Large intestine (tissue), 3 donors: ENCODE measurements at regions not wholly inside any gene's neighbourhood (a gene's known extent, or its start where the extent isn't known, plus 50 kb on each side); places are given as distances from the start of the nearest gene placed in this dataset.
"Not testable (repeated sequence)": the region's sequence is repeated elsewhere in the genome, so short reads cannot be mapped to it uniquely, and the experiment has no call there.

Experiments used
- DNase-seq, 2 donors: peaks; one replicate each; pipeline versions ENCODE4 v3.0.0 to v3.0.0-alpha.2; 2013
- H3K27ac ChIP-seq: one replicate; pipeline ENCODE4 v1.5.1; 2013; ENCODE audit warnings: low read length
- H3K27me3 ChIP-seq: 2 replicates; pipeline ENCODE4 v1.6.1; 2013; ENCODE audit warnings: low read length; ENCODE audit not compliant: control insufficient read depth, insufficient read depth
- H3K36me3 ChIP-seq: 2 replicates; pipeline ENCODE4 v1.6.1; 2013; ENCODE audit warnings: low read length; ENCODE audit not compliant: control insufficient read depth, insufficient read depth
- H3K4me1 ChIP-seq: one replicate; pipeline ENCODE4 v1.6.1; 2013; ENCODE audit warnings: low read length; ENCODE audit not compliant: control insufficient read depth, insufficient read depth
- H3K4me3 ChIP-seq: one replicate; pipeline ENCODE4 v1.5.1; 2013; ENCODE audit warnings: low read length
- H3K9me3 ChIP-seq: one replicate; pipeline ENCODE4 v1.6.1; 2013; ENCODE audit warnings: mild to moderate bottlenecking, low read depth, low read length, moderate library complexity; ENCODE audit not compliant: control insufficient read depth
- WGBS: methylation state at CpG from one replicate; pipeline ENCODE4 v1.1.5; 2013; ENCODE audit warnings: low lambda C conversion rate; ENCODE audit not compliant: insufficient coverage; 5-methylcytosine and 5-hydroxymethylcytosine counted together

DNA sequence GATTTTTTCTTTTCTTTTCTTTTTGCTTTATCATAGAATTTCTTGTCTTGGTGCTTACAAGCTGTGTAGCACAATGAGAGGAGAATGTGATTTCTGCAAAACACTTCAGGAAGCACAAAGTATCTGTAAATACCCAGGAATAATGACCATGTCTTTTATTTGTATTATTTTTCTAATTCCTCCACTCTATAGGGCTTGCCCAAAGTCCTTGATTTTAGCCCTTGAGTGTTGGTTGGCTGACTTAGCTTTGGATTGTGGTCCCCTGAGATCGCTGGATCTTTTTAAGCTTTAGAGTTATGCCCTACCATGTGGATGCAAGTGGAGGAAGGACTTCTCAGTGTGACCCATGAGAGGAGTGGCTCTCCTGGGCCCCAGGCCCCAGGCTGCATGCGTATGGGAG lies 52.2 kb downstream of the HOXC4 start:
- DNase-seq, H3K9me3 ChIP-seq, H3K4me1 ChIP-seq, H3K4me3 ChIP-seq, H3K36me3 ChIP-seq, H3K27ac ChIP-seq: not testable (repeated sequence)
- peaks cover 20% of the 10 kb centered on the region for H3K27me3 ChIP-seq
- no CpG with 5 or more reads among the region's 2 CpGs for WGBS

DNA sequence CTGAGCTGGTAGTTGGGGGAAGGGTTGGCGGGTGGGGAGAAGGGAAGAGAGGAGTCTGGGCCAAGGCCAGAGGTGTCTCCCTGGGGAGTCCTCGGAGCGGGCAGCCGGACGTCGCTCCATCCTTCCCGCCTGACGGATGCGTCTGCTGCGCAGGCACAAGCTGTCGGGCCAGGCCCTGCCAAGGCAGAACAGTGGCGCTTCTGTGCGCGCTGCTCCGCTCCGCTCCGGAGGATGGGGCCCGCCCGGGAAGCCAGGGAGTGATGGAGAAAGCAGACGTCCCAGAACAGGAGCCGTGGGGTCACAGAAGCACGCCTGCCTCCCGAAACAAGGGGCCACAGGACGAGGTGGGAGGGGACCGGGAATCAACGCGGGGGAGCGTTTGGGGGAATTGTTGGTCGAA lies 52.6 kb downstream of the HOXC4 start:
- not testable (repeated sequence) for H3K36me3 ChIP-seq, H3K4me1 ChIP-seq, H3K9me3 ChIP-seq, H3K4me3 ChIP-seq, DNase-seq, H3K27ac ChIP-seq
- WGBS, result no CpG with 5 or more reads among the region's 29 CpGs
- peaks cover 20% of the 10 kb centered on the region for H3K27me3 ChIP-seq

DNA sequence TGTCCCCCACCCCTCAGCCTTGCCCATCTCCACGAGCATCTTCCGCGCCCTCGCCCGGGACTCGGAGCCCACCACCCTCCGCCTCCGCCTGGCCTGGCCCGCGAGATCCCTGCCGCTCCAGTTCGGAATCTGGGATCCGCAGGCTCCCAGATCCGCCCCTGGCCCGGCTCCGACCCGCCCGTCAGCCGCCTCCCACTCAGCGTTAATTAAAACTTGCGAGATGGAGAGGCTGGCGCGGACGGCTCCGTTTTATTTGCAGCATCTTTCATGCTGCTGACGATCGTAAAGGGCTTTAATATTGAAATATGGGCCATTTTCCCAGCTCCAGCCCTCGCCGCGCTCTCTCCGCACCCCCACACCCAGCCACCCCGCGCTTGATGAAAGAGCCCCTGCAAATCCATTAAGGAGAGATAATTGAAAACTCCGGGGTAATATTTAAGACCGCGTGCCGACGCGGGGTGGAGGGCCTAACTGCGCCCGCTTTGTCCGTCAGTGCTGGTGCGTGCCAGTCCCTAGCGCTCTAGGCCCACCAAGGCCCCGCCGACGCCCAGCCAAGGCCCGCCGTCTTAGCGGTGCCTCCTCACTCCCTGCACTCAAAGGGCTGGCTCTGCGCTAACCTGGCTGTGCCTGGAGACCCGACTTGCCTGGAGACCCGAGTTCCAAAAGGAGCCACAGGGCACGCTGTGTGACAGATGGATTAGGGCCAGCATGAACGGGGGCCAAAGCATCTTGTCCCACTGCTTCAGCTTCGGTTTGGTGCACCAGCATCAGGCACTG lies 53.4 kb downstream of the HOXC4 start:
- H3K9me3 ChIP-seq, H3K27ac ChIP-seq, H3K4me3 ChIP-seq, H3K4me1 ChIP-seq, DNase-seq, H3K36me3 ChIP-seq: not testable (repeated sequence)
- peaks cover 20% of the 10 kb centered on the region for H3K27me3 ChIP-seq
- no CpG with 5 or more reads among the region's 56 CpGs for WGBS

- H3K36me3 ChIP-seq, H3K4me1 ChIP-seq, H3K4me3 ChIP-seq, H3K9me3 ChIP-seq, H3K27ac ChIP-seq, DNase-seq, H3K27me3 ChIP-seq: not testable (repeated sequence)
- no CpG with 5 or more reads among the region's 6 CpGs for WGBS
Measured at GRCh38 chr12:54112336-54112735, 58.7 kb downstream of the HOXC4 start.

DNA sequence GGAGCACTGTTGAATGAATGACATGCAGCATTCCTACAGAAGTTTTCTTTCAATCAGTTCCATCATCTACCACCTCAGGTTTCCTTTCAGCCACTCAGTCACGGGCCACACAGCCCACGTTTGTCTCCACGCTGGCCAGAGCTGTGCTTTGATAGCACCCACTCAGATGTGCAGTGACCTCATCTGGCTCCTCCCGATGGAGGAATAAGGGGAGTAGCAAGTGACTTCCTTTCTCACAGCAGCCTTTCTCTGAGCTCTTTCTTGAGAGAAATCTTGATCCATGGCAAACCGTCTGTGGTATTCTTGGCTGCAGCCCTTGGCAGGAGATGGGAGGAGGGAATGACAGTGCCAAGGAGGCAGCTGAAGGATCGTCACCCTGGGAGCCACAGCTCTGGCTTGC lies 62.4 kb downstream of the HOXC4 start:
- not testable (repeated sequence) for H3K27me3 ChIP-seq, DNase-seq, H3K4me3 ChIP-seq, H3K4me1 ChIP-seq, H3K27ac ChIP-seq, H3K36me3 ChIP-seq, H3K9me3 ChIP-seq
- WGBS, result no CpG with 5 or more reads among the region's 6 CpGs

- H3K27me3 ChIP-seq, DNase-seq, H3K27ac ChIP-seq, H3K9me3 ChIP-seq, H3K36me3 ChIP-seq, H3K4me3 ChIP-seq, H3K4me1 ChIP-seq: not testable (repeated sequence)
- WGBS, result no CpG with 5 or more reads among the region's 4 CpGs
Measured at GRCh38 chr12:54117392-54117791, 63.8 kb downstream of the HOXC4 start.

GRCh38 chr12:54119082-54119481 lies 65.4 kb downstream of the HOXC4 start:
- not testable (repeated sequence) for DNase-seq, H3K36me3 ChIP-seq, H3K27ac ChIP-seq, H3K4me1 ChIP-seq, H3K4me3 ChIP-seq, H3K27me3 ChIP-seq, H3K9me3 ChIP-seq
- WGBS, result no CpG with 5 or more reads among the region's 1 CpG

- peaks cover 35% of the 10 kb centered on the region for H3K27me3 ChIP-seq
- WGBS, result no CpG with 5 or more reads among the region's 7 CpGs
- DNase-seq, H3K36me3 ChIP-seq, H3K27ac ChIP-seq, H3K4me3 ChIP-seq, H3K9me3 ChIP-seq: not testable (repeated sequence)
- peaks cover 19% of the 10 kb centered on the region for H3K4me1 ChIP-seq
Measured at GRCh38 chr12:54123981-54124380, 64.8 kb downstream of the SMUG1 start.

DNA sequence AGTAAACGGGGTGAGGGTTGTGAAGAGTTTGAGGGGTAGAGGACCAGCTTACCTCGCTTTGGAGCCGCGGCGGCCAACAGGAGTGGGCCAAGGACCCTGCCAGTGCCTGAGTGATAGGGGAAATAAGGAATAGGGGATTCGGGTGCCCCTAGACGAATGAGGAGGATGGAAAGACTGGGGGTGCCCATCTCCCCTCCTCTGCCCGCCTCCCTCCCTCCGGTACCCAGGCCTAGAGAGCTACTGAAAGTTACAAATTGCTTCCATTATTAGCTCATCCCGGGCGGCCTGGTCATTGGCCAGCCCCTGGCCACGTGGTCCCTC lies 63.1 kb downstream of the SMUG1 start:
- Histone ChIP-seq H3K27me3 (peaks cover 37% of the 10 kb centered on the region), H3K4me3 (peak overlapping the region; percentile 78), H3K4me1 (peaks cover 19% of the 10 kb centered on the region)
- H3K36me3 ChIP-seq, DNase-seq, H3K27ac ChIP-seq, H3K9me3 ChIP-seq: not testable (repeated sequence)
- no CpG with 5 or more reads among the region's 12 CpGs for WGBS

DNA sequence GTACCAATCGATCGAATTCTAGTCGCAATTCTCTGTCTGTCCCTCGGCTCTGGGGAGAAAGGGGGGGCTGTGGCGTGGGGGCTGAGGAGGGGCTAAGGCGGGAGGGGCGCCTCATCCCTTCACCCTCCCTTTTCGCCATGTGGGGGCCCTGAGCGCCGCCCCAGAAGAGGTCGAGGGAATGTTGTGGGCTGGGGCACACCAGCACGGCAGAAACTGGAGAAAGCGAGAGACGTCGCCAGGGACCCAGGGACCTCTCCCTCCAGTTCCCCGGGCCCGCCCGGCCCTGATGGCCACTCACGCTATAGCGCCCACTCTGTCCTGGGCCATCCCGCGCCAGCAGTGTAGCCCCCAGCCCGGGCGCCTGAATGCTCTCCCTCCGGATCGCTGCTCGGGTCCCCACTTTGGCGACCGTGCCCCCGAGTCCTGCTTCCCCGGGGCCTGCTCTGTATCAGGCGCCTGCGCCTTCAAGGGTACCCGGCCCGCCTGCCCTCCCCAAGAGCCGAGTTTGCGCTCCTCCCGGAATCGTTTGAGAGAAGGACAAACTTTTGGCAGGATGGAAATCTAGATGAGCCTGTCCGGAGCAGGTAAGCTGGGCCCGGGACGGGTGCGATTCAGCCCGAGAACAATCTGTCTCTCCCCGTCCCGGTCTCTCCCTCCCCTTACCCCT lies 62.6 kb downstream of the SMUG1 start:
- H3K27me3 ChIP-seq, result peaks cover 37% of the 10 kb centered on the region

More for the DNA sequence above, 62.6 kb downstream of the SMUG1 start:
- H3K36me3 ChIP-seq, result peaks cover 2% of the 10 kb centered on the region
- H3K27ac ChIP-seq, result peak overlapping the region; percentile 46
- peaks cover 4% of the 10 kb centered on the region for H3K9me3 ChIP-seq
- WGBS, result no CpG with 5 or more reads among the region's 46 CpGs
- H3K4me3 ChIP-seq, result peak overlapping the region; percentile 78
- peaks cover 19% of the 10 kb centered on the region for H3K4me1 ChIP-seq
- DNase-seq, result peak in 1 of 2 donors; percentile 43
